OCI-LY1 (cell line): ENCODE measurements at regions not wholly inside any gene's neighbourhood (a gene's known extent, or its start where the extent isn't known, plus 50 kb on each side); places are given as distances from the start of the nearest gene placed in this dataset.

Source experiments
- CTCF ChIP-seq: fragments of 200-600 bp; sonication (generic), shearing (Covaris generic); IDR thresholded peaks from 2 replicates; pipeline ENCODE4 v1.5.1; 2017; ENCODE audit warnings: mild to moderate bottlenecking, antibody characterized with exemption, low read length, moderate library complexity, mixed read lengths
- EZH2 ChIP-seq: fragments of 200-600 bp; sonication (generic), shearing (Covaris generic); IDR thresholded peaks from 2 replicates; pipeline ENCODE4 v1.8.0; 2017; ENCODE audit warnings: borderline replicate concordance, mixed run types, mild to moderate bottlenecking, antibody characterized with exemption, low read length, moderate library complexity, mixed read lengths

GRCh38 chr4:12761694-12762093 lies 722.4 kb downstream of the RAB28 start:
- no peak for TF ChIP-seq CTCF
- TF ChIP-seq EZH2 = no peak
